PC-9 (cell line): ENCODE measurements at regions not wholly inside any gene's neighbourhood (a gene's known extent, or its start where the extent isn't known, plus 50 kb on each side); places are given as distances from the start of the nearest gene placed in this dataset.

Experiments
- CTCF ChIP-seq: fragments of 200-600 bp; sonication (generic); conservative IDR thresholded peaks from 2 replicates; pipeline ENCODE4 v1.6.1; 2017; ENCODE audit warnings: mixed run types, antibody characterized with exemption, mild to moderate bottlenecking, moderate library complexity
- EZH2 ChIP-seq: fragments of 200-600 bp; sonication (generic); IDR thresholded peaks from 2 replicates; pipeline ENCODE4 v1.8.0; 2017; ENCODE audit warnings: antibody characterized with exemption, low read depth

DNA sequence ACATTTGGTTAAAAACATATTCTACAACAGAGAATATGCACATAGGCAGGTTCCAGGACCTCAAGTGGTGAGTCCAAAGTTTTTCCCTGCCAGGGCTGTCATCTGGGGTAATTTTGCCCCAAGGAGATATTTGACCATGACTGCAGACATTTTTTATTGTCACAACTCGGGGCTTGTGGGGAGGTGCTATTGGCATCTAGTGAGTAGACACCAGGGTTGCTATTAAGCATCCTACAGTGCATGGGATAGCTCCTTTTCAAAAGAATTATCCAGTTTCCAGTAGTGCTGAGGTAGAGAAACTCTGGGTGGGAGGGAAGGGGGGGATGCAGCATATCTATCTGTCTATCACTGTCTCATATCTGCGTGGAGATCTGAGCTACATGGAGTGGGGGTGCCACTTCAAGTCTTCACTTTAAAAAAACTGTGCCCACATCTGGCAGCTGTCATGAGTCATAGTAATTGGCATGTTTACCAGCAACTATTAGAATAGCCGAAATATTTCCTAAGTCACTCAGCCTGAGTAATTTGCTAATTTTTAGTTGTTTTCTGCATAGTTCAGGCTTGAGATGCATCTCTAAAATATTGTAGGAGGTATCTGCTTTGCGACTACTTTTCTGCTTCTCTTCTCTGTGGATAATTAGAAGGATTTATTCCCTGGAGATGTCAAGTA, 254.0 kb upstream of the RBMS1 start:
- no peak for TF ChIP-seq CTCF
- TF ChIP-seq EZH2 = no peak
